GM19455 (cell line): ENCODE measurements at regions not wholly inside any gene's neighbourhood (a gene's known extent, or its start where the extent isn't known, plus 50 kb on each side); places are given as distances from the start of the nearest gene placed in this dataset.

Source experiments
- ATAC-seq: cut with Tn5 transposase; IDR thresholded peaks from one replicate; pipeline ENCODE4 v1.9.1; 2021; ENCODE audit not compliant: unreplicated experiment

DNA sequence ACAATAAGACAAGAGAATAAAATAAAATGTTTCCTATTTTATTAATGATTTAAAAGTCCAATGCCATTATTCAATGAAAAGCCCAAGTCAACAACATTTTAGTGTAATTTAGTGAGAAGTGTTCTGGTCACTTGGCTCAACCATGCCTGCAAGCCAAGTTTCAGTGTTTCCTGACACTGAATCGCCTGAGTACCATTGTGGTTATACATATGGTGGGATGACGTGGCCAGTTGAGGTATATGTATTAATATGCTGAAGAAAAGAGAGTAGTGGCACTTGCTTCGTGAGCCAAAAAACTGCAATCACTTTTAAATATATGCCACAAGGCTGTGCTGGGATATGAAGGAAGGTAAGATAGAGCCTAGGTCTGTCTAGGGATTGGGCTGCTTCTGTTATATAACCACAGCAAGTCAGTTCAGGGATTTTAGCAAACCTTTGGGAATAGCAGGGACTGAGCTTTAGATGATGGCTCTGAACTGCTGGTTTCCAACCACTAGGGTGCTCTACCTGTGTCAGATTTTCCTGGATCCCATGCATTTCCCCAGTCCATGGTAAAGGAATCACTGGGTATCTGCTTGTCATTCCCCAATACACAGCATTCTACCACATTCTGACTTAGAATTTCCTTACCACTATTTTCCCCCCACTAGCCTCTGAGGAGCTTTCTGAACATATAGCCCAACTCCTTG, 214.0 kb upstream of the PRPS1L1 start:
- ATAC-seq: no peak

DNA sequence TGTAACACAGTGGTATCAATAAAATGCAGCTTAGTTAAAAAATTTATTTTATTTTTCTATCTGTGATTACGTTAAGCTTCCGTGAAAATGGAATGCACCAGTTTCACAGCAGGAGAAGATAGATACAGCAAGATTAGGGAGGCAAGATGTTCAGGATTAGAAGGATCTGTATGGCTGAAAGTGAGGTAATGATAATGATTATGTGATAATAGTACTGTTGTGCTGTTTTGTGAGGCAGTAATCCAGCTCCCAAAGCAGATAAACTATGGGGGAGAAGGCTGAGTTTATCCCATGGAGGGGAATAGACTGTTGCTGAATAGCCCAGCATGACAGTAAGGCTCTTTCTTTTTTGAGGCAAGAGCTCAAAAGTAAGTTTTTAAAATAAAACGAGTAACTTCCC, 216.1 kb upstream of the PRPS1L1 start:
- no peak for ATAC-seq

DNA sequence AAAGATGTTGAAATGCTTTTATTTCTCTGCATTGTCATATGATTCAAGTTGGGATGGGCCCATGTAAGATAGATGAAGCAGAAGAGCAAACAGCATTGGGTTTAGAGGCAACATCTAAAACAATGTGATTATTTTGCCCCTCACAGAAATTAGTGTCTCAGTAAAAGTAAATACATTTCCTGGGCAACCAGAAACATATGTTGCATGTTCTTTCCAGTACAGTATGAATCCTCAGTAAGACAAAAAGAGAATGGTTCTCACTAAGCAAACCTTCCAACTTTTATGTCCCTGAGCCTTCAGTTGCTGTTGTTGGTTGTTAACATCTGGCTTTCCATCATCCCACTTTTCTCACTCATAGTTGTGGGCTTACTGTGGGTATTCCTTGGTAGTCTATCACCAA, 222.5 kb upstream of the PRPS1L1 start:
- no peak for ATAC-seq

DNA sequence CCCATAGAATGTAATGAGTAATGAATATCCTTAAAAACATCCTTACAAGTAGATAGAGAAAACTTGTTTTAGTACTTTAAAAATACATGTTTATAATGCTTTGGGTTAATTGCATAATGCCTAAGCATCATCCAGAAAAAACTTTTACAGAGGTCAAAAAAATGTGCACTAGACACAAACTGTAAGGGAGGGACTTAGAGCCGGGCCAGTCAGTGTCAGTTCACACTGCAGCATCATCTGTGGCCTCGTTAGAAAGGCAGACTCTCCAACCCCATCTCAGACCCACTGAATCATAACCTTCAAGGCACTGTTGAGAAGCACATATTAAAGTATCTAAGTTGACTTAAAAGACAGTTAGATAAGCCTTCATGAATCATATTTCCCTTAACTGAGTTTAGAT, 230.1 kb upstream of the PRPS1L1 start:
- ATAC-seq: no peak

DNA sequence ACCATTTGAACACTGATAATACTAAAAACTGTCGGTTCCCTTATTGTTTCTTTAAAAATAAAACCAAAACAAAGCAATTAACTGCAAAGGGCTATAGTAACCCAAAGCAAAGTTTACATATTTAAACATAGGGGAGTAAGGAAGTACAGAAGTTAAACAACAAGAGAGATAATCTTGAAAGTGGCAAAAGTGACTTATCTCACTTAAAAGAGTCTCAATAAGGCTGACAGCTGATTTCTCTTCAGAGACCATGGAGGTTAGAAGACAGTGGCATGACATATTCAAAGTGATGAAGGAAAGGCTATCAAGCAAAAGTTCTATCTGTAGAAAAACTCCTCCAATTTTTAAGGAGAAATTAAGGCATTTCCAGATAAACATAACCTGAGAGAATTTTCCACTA, 233.5 kb upstream of the HDAC9 start:
- no peak for ATAC-seq

DNA sequence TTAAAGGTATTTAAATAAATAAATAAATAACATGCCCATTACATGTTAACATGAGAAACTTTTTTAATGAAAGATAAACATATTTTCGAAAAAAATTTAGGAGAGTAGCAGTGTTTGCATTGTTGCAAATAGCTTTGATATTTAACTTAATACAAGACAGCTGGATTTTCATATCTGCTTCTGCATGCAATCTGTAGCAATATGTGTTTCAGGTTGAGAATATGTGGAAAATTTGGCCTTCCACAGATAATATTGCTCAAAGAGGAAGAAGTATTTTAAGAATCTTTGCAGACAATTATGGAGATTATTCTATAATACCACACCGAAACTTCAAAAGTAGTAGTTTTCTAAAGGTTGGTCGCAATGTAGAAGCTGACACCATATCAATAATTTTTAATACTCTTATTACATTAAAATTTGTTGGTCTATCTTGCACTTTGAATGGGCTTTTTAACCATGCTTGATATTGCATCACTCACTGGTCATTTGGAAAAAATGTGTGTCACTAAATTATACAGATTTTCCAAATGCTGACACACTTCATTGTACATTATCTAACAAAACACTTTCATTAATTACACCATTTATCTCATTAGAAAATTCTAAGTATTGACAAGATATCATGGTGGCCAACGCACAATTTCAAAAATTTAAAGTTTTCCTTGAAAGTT, 229.8 kb upstream of the HDAC9 start:
- ATAC-seq: no peak

DNA sequence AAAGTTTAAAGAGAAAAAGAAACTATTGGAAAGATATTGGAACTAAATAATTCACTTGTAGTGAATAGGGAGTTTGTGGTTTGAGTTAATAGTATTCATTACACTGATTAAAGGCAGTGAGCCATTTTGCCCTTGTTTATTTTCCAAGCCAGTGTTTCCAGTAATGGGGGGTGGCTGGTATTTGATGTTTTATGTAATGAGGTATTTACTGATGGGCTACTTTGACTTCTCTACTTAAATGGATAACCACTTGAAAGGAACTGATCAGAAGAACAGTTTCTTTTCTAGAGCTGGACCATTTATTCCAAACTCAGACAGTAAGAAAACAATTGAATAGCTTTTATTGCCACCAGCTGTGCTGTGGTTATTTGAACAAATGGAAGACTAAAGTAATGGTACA, 227.0 kb upstream of the HDAC9 start:
- no peak for ATAC-seq

DNA sequence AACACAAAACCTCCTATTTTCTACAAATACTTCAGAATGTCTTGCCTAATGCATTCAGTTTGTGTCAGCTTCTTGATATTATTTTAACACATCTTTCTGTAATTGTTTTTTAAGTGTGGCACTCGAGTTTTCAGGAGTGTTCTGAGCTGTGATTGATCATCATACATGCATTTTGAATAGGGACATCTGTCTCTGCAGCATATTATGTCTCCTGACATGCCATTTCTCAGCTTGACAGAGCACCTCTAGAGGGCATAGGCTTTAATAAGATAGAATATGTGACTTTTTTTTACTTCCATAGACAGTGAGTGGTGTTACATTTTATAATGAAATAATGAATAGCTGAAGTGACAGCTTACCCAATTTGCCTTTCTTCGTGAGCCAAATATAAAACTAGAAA, 219.2 kb upstream of the HDAC9 start:
- no peak for ATAC-seq

DNA sequence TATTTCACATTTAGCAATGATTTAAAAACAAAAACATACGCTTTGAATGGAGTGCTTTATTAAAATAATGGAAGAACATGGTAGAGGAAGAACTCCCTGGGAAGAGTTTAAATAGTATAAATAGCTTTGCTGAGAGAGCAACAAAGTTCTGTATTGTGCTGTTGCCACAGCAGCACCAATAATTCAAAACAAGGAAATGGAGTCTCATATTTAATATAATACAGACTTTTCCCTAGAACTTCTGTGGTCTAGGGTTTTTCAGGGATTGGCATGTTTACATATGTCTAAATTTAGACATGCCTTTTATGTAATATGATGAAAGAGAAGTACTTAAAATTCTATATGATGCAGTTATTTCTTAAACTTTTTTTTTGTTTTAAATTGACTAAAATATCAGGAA, 217.2 kb upstream of the HDAC9 start:
- ATAC-seq: no peak

DNA sequence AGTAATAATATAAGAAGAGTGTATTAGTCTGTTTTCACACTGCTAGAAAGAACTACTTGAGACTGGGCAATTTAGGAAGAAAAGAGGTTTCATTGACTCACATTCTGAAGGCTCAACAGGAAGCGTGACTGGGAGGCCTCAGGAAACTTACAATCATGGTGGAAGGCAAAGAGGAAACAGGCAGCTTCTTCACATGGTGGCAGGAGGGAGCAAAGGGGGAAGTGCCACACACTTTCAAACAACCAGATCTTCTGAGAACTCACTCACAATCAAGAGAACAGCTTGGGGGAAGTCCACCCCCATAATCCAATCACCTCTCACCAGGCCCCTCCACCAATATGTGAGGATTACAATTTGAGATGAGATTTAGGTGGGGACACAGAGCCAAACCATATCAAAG, 212.5 kb upstream of the HDAC9 start:
- no peak for ATAC-seq

DNA sequence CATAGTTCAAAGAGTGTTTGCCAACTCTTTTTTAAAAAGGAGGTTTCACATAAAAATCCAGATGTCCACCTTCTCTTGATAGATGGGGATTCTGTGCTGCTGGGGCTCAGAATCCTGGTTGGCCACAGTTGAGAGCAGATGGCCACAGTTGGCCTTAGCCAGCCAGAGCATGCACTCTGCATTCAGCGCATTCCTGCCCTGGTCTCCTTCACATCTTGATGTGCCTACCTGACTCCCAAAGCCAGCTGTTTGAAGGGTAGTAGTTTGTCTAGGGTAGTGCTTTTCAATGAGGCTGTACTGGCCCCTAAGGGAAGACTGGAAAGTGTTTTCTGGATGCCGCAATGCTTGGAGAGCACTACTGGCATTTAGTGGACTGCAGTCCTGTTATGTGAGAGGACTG, 208.1 kb upstream of the HDAC9 start:
- no peak for ATAC-seq

DNA sequence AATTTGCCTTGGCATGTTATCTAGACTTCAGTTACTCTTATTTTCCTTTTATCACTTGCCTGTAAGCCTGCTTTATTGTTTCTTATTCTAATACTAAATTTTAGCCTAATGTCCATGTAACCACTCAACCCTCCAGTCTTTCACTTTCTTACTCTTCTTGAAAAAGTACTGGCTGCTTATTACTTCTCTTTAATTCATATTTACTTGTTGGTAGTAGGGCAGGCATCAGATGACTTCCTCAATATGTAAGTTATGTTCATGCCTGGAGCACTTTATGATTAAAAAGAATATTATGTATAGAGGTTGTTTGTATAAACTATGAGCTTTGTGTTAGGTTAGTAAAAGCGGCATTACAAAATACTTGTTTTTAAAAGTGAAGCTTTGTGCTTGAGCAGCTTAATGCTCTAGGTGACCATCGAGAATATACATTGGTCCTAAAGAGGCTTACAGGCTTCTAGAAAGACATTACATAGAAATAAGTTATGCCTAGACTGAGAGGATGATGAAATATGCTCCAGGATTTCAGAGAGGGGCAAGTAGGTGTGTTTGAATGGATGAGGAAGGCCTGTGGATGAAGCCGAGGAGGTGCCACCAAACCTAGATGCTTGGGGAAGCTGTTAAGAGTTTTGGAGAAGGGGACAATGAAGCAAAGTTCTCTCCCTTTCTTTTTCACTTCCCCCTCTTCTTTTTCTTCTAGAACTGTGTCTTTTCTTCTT, 207.1 kb upstream of the HDAC9 start:
- ATAC-seq: no peak

DNA sequence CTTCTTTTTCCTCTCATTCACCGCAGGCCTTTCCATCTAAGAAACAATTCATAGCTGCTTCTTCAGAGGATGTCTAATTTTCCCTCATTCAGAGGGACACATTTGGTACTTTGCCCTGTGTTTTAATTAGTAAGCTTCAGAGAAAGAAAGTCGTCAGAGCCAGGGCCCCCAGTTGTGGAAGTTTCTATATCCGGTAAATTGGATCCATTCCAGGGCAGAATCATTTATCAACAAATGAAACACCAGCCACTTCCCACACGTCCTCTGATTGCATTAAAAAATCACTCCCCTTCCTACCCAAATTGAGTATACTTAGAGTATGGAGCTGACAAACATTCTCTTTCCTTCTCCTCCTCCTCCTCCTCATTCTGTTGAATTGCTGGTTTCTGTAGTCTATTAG, 205.8 kb upstream of the HDAC9 start:
- no peak for ATAC-seq

DNA sequence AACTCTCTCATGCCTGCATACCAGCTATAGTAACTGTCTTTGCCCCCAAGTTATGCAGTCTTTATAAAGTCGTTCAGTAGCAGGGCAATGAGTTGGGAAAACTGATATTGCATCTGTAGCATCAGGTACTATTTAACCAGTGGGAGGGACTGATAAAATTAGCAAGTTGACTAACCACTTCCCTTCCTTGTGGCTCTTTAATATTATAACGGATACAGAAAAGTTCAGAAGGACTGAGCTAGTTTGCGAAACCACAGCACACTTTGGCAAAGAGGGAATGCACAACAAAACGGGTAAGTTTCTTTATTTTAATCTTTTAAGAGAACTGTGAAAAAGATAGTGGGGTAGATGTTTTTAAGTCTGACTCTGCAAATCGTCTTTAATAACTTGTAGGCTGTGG, 205.3 kb upstream of the HDAC9 start:
- ATAC-seq: no peak

DNA sequence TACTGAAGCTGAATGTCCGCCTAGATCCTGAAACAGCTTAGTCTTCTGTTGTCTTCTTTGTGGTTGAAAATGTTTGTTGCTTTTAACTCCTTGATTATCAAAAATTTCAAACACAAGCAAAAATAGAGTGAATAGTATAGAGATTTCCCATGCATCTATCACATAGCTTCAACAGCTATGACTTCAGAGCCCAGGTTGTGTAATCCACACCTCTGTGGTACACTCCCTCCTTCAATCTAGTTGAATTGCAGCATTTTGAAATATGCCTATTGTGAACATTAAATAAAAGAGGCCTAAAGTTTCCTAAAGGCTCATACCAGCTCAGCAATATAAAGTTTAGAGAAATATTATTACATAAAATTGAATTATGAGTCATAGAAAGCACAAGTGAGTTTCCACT, 204.7 kb upstream of the HDAC9 start:
- ATAC-seq: no peak

DNA sequence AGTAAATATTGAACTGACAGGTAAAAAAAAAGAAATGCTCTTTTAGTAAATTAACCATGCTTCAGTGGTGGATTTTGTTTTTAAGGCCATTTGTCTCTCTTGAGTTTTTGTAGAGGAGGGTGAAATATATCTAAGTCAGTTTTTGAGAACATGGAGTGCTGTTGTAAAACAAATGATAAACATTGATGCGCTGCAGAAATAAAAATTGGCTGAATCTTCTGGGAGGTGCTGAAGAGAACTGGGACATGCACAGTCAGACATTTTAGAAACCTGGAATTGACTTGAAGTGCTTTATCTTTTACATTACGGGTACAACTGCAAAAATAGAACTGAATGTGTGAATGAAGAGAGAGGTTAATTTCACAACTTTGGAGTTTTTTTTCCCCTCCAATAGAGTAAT, 203.0 kb upstream of the HDAC9 start:
- ATAC-seq: no peak

DNA sequence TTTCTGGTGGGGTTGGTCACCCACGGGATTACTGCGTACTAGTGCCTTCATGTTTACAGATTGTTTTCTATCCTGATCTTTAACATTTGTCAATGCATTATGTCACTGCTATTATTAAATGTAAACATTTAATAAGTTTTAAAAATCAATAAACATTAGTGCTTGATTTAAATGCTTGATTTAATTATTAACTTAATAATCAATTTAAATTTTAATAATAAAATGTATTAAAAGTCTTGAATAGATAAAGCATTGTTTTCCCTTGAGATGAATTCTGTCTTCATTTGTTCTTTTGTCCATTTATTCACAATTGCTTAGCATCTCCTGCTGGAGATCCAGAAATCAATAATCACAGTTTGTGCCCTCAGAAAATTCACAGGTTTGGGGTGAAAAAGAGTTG, 201.8 kb upstream of the HDAC9 start:
- no peak for ATAC-seq

DNA sequence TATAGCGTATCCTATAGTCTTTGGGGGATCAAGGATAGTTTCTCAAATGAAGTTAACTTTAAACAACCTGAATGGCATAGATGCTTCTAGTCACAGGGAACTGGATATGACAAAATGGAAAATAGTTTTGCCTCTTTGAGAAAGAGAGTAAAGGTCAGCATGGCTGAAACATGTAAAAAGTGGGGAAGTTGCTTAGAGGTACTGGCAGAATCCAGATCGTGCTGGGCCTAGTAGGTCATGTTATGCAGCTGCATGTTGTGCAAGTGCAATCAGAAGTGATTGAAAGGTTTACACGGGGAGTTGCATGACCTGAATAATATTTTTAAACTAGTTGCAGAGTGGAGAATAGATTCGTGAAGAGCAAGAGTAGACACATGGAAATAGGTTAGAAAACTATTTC, 201.1 kb upstream of the HDAC9 start:
- no peak for ATAC-seq

DNA sequence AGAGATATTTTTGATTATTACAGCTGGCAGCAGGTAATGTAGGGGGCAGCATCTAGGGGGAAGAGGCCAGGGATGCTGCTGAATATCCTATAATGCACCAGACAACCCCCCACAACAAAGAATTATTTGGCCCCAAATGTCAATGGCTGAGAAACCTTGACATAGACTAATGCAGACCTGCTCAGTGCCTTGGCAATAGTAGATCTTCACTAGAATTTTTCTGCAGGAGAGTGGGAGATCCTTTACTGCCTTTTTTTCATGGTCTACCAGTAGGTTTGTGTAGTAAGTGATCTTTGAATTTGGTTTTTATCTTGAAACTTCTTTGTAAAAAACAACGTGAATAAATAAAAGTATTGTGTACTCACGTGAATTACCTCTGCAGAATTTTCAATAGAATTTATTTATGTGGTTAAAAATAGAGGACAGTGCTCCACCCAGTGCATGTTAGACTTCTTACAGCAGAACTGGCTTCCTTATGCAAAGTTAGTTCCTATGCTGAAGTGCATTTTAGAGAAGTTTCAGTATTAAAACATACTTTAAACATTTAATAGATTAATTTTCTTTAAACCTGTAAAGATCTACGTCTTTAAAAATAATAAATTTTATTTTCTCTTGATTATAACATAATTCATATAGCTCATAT, 199.6 kb upstream of the HDAC9 start:
- no peak for ATAC-seq

DNA sequence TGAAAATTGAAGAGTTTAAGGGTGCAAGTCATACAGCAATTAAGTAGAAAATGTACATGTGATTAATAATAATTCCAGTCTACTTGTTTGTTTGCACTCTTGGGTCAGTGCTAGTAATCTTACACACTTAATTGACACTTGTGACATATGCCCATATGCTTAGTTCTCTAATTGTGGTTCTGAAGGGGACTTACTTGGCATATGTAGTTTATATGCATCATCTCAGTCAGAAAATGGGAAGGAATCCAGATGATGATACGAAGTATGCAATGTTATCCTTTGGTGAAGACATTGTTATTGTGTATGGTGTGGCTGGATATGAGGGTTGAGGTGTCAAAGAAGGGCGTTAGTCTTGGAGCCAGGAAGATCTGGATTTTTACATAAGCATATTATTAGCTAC, 193.5 kb upstream of the HDAC9 start:
- no peak for ATAC-seq

DNA sequence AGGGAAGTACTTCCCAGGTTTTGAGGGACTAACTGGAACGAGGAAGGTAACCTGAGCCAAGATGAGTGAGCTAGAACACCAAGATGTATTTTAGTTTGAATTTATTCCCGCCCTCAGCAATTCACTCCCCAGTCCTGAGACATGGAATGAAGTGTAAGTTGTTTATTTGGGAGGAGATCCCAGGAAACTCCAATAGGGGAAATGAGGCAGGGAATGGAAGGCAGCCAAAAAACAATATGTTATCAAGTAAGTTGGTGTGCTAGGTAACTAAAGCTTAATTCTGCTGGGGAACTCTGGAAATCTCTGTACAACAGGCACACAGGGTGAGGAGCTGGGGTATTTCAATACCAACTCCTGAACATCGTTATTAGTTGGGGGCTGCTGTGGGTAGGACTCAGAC, 189.7 kb upstream of the HDAC9 start:
- ATAC-seq: no peak

DNA sequence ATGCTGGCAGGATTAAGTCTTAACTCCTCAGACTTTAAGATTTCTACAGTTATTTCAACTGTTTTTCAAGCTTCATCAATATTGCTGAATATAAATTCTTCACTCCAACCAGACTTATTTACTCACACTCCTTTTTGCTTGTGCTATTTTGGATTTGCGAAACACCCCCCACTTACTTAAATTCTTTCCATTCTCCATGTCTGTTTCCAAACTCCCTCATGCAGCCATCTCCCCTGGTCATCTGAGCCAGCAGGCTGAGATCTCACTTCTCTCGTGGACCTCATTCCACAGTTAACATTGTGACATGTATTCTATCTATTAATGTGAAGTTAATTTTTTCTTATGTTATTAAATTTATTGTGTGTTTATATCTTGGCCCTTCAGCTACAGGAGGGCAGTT, 188.9 kb upstream of the HDAC9 start:
- no peak for ATAC-seq
